Psoas muscle (tissue), 7 donors: ENCODE measurements at regions not wholly inside any gene's neighbourhood (a gene's known extent, or its start where the extent isn't known, plus 50 kb on each side); places are given as distances from the start of the nearest gene placed in this dataset.

Experiments
- ATAC-seq, 4 donors: fragments of 200-7000 bp; cut with Tn5 transposase; one replicate each; pipeline ENCODE4 v1.9.1; 2020; ENCODE audit warnings: moderate library complexity in 3 of 4, mild to moderate bottlenecking in 2 of 4
- DNase-seq, 2 donors: peaks; one replicate each; pipeline ENCODE4 v3.0.0-alpha.2; 2020
- H3K27ac ChIP-seq: fragments of 200-600 bp; one replicate; pipeline ENCODE4 v1.8.0; 2022
- H3K27me3 ChIP-seq, 3 donors: fragments of 200-600 bp in 1 of 3; one replicate each; pipeline versions ENCODE4 v1.6.1 to v1.8.0; 2013 to 2022; ENCODE audit warnings: low read length in 2 of 3, mild to moderate bottlenecking in 2 of 3, moderate library complexity in 1 of 3; ENCODE audit not compliant: insufficient read depth in 3 of 3
- H3K36me3 ChIP-seq, 2 donors: fragments of 200-600 bp in 1 of 2; one replicate each; pipeline versions ENCODE4 v1.6.1 to v1.8.0; 2013 to 2022; ENCODE audit warnings: low read depth in 1 of 2, mild to moderate bottlenecking in 1 of 2, moderate library complexity in 1 of 2; ENCODE audit not compliant: insufficient read depth in 1 of 2
- H3K4me1 ChIP-seq: fragments of 200-600 bp; one replicate; pipeline ENCODE4 v1.8.0; 2022
- H3K4me3 ChIP-seq: fragments of 200-600 bp; one replicate; pipeline ENCODE4 v1.8.0; 2022; ENCODE audit warnings: mild to moderate bottlenecking
- H3K9me3 ChIP-seq: fragments of 200-600 bp; one replicate; pipeline ENCODE4 v1.8.0; 2022
- WGBS, 3 donors: extraction: QIAGEN DNeasy Blood & Tissue Kit; methylation state at CpG; one replicate each; pipeline versions ENCODE4 v1.1.6 to v1.1.7; 2013; 5-methylcytosine and 5-hydroxymethylcytosine counted together
- intact Hi-C, 2 donors: fragments of 100-400 bp; cut with DNase I; formaldehyde crosslinking; loops; one replicate each; pipeline versions ENCODE4 v1.11.0 to v1.14.2; 2022
- TF ChIP-seq, protein P1 (sequence below): fragments of 200-600 bp; IDR thresholded peaks from one replicate; pipeline ENCODE4 v1.8.0; 2022; ENCODE audit warnings: antibody characterized with exemption
- donor health status: healthy with polysubstance abuse.
- donor health status: DM: no; HTN: no; CAD: no; lungs with moderate emphysema.
- donor health status: Bipolar disorder and iron deficiency.
- donor health status: healthy.
- donor health status: DM: yes; HTN: yes; CAD: no.
- donor health status: DM: no; HTN: no; CAD: no.
- donor health status: DM: yes; HTN: yes; CAD: no.

DNA sequence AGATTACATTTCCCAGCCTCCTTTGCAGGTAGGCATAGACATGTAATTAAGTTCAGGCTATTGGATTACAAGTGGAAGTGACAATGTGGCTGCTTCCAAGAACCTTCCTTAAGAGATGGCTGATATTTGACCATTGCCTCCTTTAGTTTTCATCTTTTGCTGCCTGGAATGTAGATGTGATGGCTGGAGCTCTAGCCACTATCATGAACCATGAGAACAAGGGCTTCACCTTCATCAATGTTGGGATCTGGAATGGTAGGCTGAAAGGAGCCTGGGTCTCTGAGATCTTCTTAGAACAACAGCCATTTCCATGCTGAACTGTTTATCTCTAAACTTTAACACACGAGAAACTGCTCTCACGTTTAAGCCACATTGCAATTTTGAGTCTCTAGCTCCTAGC is 158.7 kb upstream of the ATP6AP2 start:
- ATAC-seq = no peak
- TF ChIP-seq, protein P1, sequence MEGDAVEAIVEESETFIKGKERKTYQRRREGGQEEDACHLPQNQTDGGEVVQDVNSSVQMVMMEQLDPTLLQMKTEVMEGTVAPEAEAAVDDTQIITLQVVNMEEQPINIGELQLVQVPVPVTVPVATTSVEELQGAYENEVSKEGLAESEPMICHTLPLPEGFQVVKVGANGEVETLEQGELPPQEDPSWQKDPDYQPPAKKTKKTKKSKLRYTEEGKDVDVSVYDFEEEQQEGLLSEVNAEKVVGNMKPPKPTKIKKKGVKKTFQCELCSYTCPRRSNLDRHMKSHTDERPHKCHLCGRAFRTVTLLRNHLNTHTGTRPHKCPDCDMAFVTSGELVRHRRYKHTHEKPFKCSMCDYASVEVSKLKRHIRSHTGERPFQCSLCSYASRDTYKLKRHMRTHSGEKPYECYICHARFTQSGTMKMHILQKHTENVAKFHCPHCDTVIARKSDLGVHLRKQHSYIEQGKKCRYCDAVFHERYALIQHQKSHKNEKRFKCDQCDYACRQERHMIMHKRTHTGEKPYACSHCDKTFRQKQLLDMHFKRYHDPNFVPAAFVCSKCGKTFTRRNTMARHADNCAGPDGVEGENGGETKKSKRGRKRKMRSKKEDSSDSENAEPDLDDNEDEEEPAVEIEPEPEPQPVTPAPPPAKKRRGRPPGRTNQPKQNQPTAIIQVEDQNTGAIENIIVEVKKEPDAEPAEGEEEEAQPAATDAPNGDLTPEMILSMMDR = no peak
- 79 to 89% (median 85%) methylated on average over 2 of the region's 2 CpGs for WGBS, 3 donors
- no peaks in the 10 kb centered on the region for H3K36me3 ChIP-seq
- H3K9me3 ChIP-seq = peaks cover 5% of the 10 kb centered on the region
- H3K4me1 ChIP-seq = no peaks in the 10 kb centered on the region
- no peak for DNase-seq
- peaks cover 0 to 15% (median 0%) of the 10 kb centered on the region in 3 donors for H3K27me3 ChIP-seq
- intact Hi-C loops = no loop called here
- no peak overlapping the region for H3K4me3 ChIP-seq
- no peak overlapping the region for H3K27ac ChIP-seq

DNA sequence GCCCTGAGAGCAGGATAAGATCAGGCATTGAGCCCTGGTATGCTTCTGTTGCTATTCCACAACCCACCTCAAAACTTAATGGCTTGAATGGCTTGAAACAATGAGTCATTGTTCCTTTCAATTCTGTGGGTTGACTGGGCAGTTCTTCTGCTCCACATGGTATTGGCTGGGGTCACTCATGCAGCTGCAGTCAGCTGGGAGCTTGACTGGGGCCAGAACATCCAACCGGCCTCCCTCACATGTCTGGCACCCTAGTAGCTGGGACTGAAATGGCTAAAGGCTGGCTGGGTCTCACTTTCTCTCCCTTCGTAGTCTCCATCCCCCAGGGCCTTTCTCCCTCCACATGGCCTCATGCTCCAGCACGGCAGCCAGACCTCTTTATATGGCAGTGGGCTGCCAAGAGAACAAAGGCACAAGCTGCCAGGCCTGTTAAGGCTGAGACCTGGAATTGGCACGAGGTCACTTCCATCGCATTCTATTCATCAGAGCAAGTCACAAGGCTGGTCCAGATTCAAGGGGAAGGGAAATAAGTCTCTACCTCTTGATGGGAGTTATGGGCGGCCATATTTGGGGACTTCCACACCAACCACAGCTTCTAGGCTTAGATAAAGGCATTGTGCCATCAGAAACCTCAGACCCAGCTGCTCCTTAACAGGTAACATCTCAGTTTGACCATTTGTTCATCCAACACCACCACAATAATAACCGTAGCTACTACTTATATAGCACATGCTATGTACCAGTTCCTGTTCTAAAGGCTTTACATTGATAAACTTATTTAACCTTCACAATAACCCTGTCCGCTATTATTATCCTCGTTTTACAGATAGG is 159.7 kb upstream of the ATP6AP2 start:
- Histone ChIP-seq H3K4me1 (no peaks in the 10 kb centered on the region), H3K36me3 (no peaks in the 10 kb centered on the region), H3K9me3 (peaks cover 5% of the 10 kb centered on the region), H3K4me3 (no peak overlapping the region), H3K27me3 (peaks cover 0 to 11% (median 0%) of the 10 kb centered on the region in 3 donors), H3K27ac (no peak overlapping the region)
- 58 to 68% (median 63%) methylated on average over 9 of the region's 9 CpGs for WGBS, 3 donors
- intact Hi-C loops = no loop called here
- no peak for DNase-seq
- TF ChIP-seq, protein P1 = no peak
- ATAC-seq = no peak

DNA sequence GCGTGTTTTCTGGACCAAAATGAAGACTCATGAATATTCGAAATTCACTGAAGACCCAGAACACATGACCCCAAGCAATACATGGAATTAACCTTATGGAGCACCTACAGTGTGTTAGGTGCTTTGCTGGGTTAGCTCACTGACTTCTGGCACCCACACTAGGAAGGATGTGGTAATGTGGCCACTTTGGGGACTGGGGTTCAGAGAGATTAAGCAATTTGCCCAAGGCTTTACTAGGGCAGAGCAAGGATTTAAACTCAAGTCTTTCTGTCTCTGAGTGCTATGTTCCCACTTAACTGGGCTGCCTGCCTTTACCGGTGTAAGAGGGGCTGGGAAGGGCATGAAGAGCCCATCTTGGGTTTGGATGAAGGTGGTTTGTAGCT is 162.0 kb upstream of the ATP6AP2 start:
- TF ChIP-seq, protein P1 = no peak
- ATAC-seq (no peak), DNase-seq (no peak)
- no peaks in the 10 kb centered on the region for H3K9me3 ChIP-seq
- peaks cover 0 to 18% (median 0%) of the 10 kb centered on the region in 3 donors for H3K27me3 ChIP-seq
- intact Hi-C loops = no loop called here
- H3K4me1 ChIP-seq = no peaks in the 10 kb centered on the region
- H3K36me3 ChIP-seq = no peaks in the 10 kb centered on the region
- H3K27ac ChIP-seq = no peak overlapping the region
- whole genome bisulfite sequencing, 3 donors = 73 to 87% (median 77%) methylated on average over 3 of the region's 3 CpGs
- no peak overlapping the region for H3K4me3 ChIP-seq

DNA sequence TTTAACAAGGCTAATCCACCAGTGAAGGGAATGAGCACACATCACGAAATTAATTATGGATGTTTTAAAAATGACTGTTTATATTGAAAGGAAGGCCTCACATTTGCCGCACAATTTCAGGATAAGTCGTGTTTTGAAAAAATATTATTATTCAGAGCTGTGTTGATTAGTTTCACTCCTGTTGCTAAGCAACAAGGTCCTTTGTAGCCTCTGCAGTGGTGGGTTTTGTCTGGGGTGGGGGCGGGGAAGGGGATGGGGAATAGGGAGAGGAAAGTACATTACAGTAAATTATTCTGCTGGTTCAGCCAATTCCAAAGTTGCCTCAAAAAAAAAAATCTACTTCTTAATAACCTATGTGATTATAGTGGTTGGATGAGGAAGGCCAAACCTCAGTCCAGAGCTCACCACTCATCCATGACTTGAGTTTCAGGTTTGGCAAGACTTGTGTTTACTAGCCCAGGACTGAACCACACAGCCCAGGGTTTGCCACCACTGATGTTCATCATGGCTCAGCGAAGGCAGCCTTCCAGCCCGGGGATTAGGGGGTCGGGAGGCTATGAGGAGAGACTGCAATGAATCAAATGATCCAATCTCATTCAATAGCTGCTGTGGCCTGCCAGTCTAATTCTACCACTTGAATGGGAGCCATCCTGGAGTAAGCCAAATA is 162.5 kb upstream of the ATP6AP2 start:
- no peak for ATAC-seq
- no peaks in the 10 kb centered on the region for H3K9me3 ChIP-seq
- H3K27ac ChIP-seq = no peak overlapping the region
- H3K4me3 ChIP-seq = no peak overlapping the region
- H3K4me1 ChIP-seq = no peaks in the 10 kb centered on the region
- peaks cover 0 to 23% (median 0%) of the 10 kb centered on the region in 3 donors for H3K27me3 ChIP-seq
- no peaks in the 10 kb centered on the region for H3K36me3 ChIP-seq
- no peak for DNase-seq
- WGBS, 3 donors = 62 to 72% (median 72%) methylated on average over 7 of the region's 7 CpGs
- TF ChIP-seq, protein P1 = no peak
- intact Hi-C loops = no loop called here
